RWPE1 (cell line): ENCODE measurements at regions not wholly inside any gene's neighbourhood (a gene's known extent, or its start where the extent isn't known, plus 50 kb on each side); places are given as distances from the start of the nearest gene placed in this dataset.

Experiments
- CTCF ChIA-PET: fragments of 350-600 bp; sonication (Branson Sonifier 250); formaldehyde crosslinking; extraction: SDS; loops from one replicate; lab custom pipeline; 2021; lab: Yijun Ruan, JAX
- POLR2A ChIA-PET: fragments of 400-600 bp; formaldehyde crosslinking; extraction: SDS; loops from one replicate; lab custom pipeline; 2020; ENCODE audit warnings: antibody characterized with exemption; ENCODE audit not compliant: low non-redundant PET; lab: Yijun Ruan, JAX
- DNase-seq: peaks from one replicate; pipeline ENCODE4 v3.0.0; 2012; ENCODE audit warnings: low spot score
- H3K27ac ChIP-seq: fragments of 450-650 bp; 2 replicates; pipeline ENCODE4 v1.5.1; 2017
- TF ChIP-seq, protein P1 (sequence below): fragments of 450-650 bp; conservative IDR thresholded peaks from 2 replicates; pipeline ENCODE4 v1.5.1; 2017; ENCODE audit warnings: low read depth, mild to moderate bottlenecking

DNA sequence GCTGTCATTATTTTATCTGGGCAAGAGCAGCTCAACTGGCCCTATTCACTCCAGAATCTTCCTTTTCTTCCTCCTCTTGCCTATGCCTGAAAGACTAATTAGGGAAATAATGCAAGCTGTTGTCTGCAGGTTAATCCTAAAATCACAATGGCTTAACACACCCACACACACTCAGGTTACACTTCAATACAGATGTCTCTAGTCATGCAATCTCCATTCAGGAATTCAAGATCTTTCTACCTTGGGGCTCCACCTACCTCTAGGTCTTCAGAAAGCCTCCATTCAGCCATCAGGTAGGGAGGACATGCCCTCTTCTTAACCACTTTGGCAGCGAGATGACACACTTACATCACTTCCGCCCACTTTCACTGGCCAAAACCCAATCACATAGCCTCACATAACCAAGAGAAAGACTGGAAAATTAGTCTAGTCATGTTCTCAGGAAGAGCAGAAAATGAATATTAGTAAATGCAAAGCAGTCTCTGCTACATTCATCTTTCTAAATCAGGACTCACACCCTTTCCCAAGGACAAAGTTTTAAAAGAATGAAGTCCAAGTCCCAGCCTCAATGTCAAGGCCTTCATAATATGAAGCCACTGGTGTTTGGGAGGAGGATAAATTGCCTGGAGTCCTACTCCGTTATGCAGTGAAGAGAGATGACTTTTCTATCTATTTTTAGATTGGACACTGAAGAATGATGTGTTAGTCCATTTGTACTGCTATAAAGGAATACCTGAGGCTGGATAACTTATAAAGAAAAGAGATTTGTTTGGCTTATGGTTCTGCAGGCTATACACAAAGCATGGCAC lies 428.1 kb downstream of the EFNA5 start:
- no peak for DNase-seq
- ChIA-PET POLR2A (interaction anchor here (0.6 kb wide), 1 partner anchor 99 kb away, joined by 4 read pairs; no protein-coding TSS in a partner anchor), CTCF (interaction anchor here (0.6 kb wide), 1 partner anchor 337 kb away, joined by 3 read pairs; no protein-coding TSS in a partner anchor)
- no peak overlapping the region for H3K27ac ChIP-seq
- TF ChIP-seq, protein P1, sequence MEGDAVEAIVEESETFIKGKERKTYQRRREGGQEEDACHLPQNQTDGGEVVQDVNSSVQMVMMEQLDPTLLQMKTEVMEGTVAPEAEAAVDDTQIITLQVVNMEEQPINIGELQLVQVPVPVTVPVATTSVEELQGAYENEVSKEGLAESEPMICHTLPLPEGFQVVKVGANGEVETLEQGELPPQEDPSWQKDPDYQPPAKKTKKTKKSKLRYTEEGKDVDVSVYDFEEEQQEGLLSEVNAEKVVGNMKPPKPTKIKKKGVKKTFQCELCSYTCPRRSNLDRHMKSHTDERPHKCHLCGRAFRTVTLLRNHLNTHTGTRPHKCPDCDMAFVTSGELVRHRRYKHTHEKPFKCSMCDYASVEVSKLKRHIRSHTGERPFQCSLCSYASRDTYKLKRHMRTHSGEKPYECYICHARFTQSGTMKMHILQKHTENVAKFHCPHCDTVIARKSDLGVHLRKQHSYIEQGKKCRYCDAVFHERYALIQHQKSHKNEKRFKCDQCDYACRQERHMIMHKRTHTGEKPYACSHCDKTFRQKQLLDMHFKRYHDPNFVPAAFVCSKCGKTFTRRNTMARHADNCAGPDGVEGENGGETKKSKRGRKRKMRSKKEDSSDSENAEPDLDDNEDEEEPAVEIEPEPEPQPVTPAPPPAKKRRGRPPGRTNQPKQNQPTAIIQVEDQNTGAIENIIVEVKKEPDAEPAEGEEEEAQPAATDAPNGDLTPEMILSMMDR = no peak

DNA sequence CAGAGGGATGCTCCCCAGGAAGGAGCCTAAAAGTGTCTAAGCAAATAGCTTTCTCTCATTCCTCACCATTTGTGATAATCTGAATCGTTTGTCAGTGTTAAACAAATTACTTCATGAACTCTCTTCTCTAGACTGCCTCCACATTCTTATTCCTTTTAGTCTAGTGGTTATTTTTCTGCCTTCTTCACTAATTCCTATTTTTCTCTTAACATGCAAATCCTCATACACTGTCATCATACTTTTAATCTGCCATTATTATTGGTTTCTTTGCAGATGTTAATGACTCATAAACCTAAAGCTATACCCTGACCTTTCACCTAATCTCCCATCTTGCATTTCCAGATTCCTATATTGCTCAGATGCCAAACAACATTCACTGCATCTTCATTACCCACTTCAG lies 428.9 kb downstream of the EFNA5 start:
- POLR2A ChIA-PET = no interaction called here
- DNase-seq = no peak
- CTCF ChIA-PET = interaction anchor here (0.6 kb wide), 1 partner anchor 397 kb away, joined by 3 read pairs; no protein-coding TSS in a partner anchor
- H3K27ac ChIP-seq = no peak overlapping the region
- TF ChIP-seq, protein P1 = no peak

DNA sequence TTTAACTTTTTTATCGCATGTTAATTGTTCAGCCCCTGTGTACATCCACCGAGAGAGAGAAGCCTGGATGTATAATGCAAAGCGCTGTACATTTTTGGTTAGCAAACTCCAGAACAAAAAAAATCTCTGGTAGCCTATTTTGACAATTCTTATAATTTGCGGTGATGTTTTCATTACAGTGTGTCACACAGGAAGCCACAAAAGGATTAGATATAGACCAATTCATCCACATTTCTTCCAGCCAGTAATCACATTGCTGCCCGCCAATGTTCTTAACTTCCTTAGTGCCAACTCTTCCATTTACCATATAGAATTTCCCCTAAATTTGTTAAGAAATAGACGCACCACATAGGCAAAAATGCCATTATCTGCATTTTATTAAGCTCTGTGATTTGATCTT lies 435.6 kb downstream of the EFNA5 start:
- DNase-seq = no peak
- POLR2A ChIA-PET = no interaction called here
- CTCF ChIA-PET = no interaction called here
- no peak overlapping the region for H3K27ac ChIP-seq
- TF ChIP-seq, protein P1 = no peak

DNA sequence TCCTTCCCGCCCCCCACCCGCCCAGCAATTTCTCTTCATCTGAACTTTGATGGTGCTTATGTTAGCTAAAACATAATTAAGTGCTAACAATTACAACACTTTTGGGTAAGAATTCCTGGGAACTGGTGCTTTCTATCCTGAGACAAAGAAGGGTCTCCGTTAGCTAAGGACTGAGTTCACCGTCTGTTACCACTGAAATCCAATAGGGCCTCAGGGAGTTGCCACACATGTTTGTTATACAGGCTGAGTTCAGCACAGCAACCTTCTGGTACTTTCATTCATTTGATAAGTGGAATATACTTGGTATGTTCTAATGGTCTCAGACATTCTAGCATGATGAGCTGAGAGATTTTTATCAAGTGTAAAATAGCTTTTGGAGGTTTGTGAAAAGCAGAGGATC lies 437.9 kb downstream of the EFNA5 start:
- TF ChIP-seq, protein P1 = no peak
- DNase-seq = no peak
- no peak overlapping the region for H3K27ac ChIP-seq
- CTCF ChIA-PET = interaction anchor here (0.7 to 1.8 kb wide), 2 partner anchors 16 to 339 kb away, joined by 3 to 6 read pairs; no protein-coding TSS in a partner anchor
- POLR2A ChIA-PET = no interaction called here

DNA sequence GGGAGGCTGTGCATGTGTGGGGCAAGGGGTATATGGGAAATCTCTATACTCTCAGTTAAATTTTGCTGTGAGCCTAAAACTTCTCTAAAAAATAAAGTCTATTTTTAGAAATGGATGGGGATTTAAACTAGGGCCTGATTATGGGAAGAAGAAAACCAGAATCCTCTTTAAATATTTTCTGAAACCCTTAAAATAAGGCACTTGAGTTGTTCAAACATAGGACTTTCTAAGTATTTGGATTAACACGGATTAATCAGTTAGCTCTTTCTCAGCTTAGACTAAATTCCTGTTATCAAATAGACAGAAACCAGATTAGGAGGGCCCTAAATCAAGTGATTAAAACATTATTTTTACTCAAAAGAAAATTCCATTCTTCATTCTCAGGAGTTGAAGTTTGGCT lies 438.4 kb downstream of the EFNA5 start:
- H3K27ac ChIP-seq = no peak overlapping the region
- POLR2A ChIA-PET = no interaction called here
- DNase-seq = no peak
- CTCF ChIA-PET = interaction anchor here (0.5 to 1.8 kb wide), 2 partner anchors 16 to 1101 kb away, joined by 3 to 6 read pairs; no protein-coding TSS in a partner anchor
- TF ChIP-seq, protein P1 = no peak

DNA sequence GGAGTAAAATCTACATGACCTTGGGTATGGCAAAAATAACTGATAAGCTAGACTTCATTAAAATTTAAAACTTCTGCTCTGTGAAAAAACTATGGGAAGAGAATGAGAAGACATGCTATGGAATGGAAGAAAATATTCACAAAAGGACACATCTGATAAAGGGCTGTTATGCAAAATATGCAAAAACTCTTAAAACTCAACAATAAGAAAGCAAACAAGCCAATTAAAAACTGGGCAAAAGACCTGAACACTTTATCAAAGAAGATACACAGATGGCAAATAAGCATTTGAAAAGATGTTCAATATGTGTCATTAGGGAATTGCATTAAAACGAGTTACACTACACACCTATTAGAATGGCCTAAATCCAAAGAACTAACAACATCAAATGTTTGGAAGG lies 439.5 kb downstream of the EFNA5 start:
- DNase-seq = no peak
- no peak overlapping the region for H3K27ac ChIP-seq
- POLR2A ChIA-PET = no interaction called here
- TF ChIP-seq, protein P1 = no peak
- CTCF ChIA-PET = no interaction called here
